Spleen (tissue), 7 donors: ENCODE measurements at regions not wholly inside any gene's neighbourhood (a gene's known extent, or its start where the extent isn't known, plus 50 kb on each side); places are given as distances from the start of the nearest gene placed in this dataset.

Experiments
- CTCF ChIP-seq, 11 experiments: fragments of 200-600 bp in 7 of 11; fragments of 450-650 bp in 4 of 11; sonication (generic) in 4 of 11; IDR thresholded peaks in 8 of 11; conservative IDR thresholded peaks in 3 of 11; 1 replicate in 7 of 11; 2 replicates in 4 of 11; pipeline versions ENCODE4 v1.4.0 to v1.8.0; 2016 to 2021; ENCODE audit warnings: antibody characterized with exemption in 11 of 11, inconsistent platforms in 4 of 11, mild to moderate bottlenecking in 1 of 11
- POLR2A ChIP-seq, 3 donors: fragments of 450-650 bp; IDR thresholded peaks; one replicate each; pipeline ENCODE4 v1.5.1; 2017; ENCODE audit warnings: antibody characterized with exemption in 3 of 3, mild to moderate bottlenecking in 1 of 3
- POLR2AphosphoS5 ChIP-seq, 3 donors: sonication (generic); formaldehyde crosslinking; IDR thresholded peaks; one replicate each; pipeline ENCODE4 v1.5.1; 2017; ENCODE audit warnings: antibody characterized with exemption in 3 of 3
- donor health status: DM: no; HTN: no; CAD: no; lungs with moderate emphysema.
- donor health status: DM: no; HTN: no; CAD: no.
- donor health status: DM: no; HTN: no; CAD: no.

GRCh38 chr6:92126983-92127382, 1292.4 kb downstream of the EPHA7 start:
- TF ChIP-seq POLR2AphosphoS5 (IDR thresholded peaks at IDR 0.05), result no peak
- no peak for TF ChIP-seq POLR2A (IDR thresholded peaks at IDR 0.05)
- TF ChIP-seq CTCF (IDR thresholded peaks at IDR 0.05 in 8 of 11, conservative IDR thresholded peaks at IDR 0.05 in 3 of 11), result no peak
